ENCODE measurements at regions not wholly inside any gene's neighbourhood (a gene's known extent, or its start where the extent isn't known, plus 50 kb on each side); places are given as distances from the start of the nearest gene placed in this dataset.
"Not testable (repeated sequence)": the region's sequence is repeated elsewhere in the genome, so short reads cannot be mapped to it uniquely, and the experiment has no call there.

DNA sequence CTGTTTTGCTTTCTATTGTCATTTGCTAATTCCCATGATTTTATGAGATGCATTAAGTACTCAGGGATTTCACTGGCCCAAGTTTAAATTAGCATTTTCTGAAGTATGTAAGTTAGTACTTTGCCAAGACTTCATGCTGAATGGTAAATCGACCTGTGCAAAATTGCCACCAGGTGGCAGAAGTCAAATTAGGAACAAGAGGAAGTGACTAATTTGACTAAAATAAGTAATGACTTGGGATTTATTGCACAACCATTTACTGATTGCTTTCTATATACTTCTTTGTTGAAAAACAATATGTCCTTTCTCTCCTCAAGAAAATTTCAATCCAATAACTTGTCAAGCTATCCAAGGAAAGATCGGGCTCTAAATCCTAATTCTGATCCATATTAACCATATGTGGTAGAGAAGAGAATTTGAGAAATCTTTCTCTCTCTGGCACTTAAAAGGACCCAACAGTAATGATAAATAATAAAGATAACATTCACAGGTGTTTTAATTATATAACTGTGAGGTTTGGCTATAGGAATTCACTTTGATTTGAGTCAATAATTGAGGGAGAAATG lies 253.7 kb upstream of the CHORDC1 start:
- peak; percentile 19 for DNase-seq (ENCODE audit: low read depth)
- H3K4me3 ChIP-seq (ENCODE audit: low read depth, low read length) = no peak overlapping the region
- TF ChIP-seq, protein P1, sequence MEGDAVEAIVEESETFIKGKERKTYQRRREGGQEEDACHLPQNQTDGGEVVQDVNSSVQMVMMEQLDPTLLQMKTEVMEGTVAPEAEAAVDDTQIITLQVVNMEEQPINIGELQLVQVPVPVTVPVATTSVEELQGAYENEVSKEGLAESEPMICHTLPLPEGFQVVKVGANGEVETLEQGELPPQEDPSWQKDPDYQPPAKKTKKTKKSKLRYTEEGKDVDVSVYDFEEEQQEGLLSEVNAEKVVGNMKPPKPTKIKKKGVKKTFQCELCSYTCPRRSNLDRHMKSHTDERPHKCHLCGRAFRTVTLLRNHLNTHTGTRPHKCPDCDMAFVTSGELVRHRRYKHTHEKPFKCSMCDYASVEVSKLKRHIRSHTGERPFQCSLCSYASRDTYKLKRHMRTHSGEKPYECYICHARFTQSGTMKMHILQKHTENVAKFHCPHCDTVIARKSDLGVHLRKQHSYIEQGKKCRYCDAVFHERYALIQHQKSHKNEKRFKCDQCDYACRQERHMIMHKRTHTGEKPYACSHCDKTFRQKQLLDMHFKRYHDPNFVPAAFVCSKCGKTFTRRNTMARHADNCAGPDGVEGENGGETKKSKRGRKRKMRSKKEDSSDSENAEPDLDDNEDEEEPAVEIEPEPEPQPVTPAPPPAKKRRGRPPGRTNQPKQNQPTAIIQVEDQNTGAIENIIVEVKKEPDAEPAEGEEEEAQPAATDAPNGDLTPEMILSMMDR (IDR thresholded peaks at IDR 0.05; ENCODE audit: low read depth, low read length, missing control alignments) = peak; percentile 42

DNA sequence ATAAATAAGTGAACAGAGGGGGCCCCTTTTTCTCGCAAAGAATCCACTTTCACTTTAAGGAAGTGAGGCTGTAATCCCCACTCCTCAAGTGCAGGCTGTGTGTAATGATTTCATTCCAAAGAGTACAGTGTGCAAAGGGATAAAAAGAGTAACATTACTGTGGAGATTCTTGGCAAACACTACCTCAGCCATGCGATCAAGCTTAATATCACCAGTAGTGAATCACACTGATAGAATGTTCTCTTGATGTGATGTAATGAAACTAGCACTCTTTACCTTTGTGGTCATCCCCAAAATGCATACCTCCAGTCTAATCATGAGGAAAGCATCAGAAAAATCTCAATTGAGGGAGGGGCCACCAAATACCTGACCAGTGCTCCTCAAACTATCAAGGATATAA lies 246.1 kb upstream of the CHORDC1 start:
- DNase-seq (ENCODE audit: low read depth) = no peak
- TF ChIP-seq, protein P1 (IDR thresholded peaks at IDR 0.05; ENCODE audit: low read depth, low read length, missing control alignments) = no peak
- no peak overlapping the region for H3K4me3 ChIP-seq (ENCODE audit: low read depth, low read length)

DNA sequence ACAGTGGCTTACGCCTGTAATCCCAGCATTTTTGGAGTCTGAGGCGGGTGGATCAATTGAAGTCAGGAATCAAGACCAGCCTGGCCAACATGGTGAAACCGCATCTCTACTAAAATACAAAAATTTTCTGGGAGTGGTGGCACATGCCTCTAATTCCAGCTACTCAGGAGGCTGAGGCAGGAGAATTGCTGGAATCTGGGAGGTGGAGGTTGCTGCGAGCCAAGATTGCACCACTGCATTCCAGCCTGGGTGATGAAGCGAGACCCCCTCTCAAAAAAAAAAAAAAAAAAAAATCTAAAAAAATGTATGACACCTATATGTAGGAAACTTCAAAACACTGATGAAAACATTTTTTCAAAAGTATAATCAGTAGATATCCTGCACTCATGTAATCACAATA lies 242.7 kb upstream of the CHORDC1 start:
- TF ChIP-seq, protein P1 (IDR thresholded peaks at IDR 0.05; ENCODE audit: low read depth, low read length, missing control alignments) = no peak
- H3K4me3 ChIP-seq (ENCODE audit: low read depth, low read length) = no peak overlapping the region
- no peak for DNase-seq (ENCODE audit: low read depth)

DNA sequence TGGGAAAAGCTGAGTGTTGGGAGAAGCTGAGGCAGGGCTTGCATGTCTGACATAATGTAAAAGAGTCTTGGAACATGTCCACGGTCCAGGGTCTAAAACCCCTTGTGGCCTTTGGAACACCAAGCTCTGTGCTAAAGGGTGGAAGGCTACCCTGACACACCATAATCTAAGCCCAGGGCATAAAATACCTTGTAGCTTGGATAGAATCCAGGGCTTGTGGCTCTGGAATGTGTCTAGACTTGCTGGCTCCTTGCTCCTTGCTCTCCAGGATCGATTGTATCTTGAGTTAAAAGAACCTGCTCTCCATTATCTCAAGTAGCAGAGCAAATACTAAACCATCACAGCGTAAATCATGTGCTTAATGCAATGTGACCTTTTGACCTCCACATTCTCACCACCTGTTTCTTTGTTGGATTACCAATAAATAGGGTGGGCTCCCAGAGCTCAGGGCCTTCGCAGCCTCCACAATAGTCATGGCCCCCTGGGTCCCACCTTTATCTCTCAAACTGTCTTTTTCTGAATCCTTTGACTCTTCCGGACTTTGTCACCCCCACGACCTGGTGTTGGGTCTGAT lies 232.6 kb upstream of the CHORDC1 start:
- H3K4me3 ChIP-seq (ENCODE audit: low read depth, low read length); DNase-seq (ENCODE audit: low read depth): not testable (repeated sequence)

DNA sequence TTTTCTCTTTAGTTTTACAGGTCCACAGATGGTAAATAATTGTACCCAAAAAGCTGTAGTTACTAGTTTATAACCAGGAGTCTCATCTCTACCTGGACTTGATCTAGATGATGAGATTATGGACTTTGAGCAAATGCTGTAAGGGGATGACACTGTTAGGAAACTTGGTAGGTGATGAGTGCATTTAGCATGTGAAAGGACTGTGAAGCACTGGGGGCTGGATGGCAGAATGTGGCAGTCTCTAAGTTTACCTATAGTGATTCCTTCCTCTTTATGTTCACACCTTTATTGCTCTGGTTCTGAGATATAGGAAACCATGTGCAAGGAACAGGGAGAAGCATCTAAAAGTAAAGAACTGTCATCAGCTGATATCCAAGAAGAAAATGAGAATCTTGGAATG lies 230.7 kb upstream of the CHORDC1 start:
- no peak for DNase-seq (ENCODE audit: low read depth)
- no peak overlapping the region for H3K4me3 ChIP-seq (ENCODE audit: low read depth, low read length)
- TF ChIP-seq, protein P1 (IDR thresholded peaks at IDR 0.05; ENCODE audit: low read depth, low read length, missing control alignments) = no peak

DNA sequence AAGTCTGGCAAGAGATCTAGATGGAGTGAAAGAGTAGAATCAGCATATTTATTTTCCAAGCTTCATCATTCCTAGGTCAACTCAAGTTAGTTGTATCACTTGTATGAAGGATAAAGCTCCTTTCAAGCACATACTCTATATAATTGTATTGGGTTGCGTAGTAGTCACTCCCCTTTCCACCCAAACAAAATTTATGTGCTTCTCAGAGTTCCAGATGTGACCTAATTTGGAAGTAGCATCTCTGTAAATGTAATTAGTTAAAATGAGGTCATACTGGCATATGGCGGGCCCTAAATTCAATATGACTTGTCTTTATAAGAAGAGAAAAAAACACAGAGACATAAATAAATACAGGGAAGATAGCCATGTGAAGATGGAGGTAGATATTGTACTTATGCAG lies 226.8 kb upstream of the CHORDC1 start:
- TF ChIP-seq, protein P1 (IDR thresholded peaks at IDR 0.05; ENCODE audit: low read depth, low read length, missing control alignments) = no peak
- DNase-seq (ENCODE audit: low read depth) = no peak

DNA sequence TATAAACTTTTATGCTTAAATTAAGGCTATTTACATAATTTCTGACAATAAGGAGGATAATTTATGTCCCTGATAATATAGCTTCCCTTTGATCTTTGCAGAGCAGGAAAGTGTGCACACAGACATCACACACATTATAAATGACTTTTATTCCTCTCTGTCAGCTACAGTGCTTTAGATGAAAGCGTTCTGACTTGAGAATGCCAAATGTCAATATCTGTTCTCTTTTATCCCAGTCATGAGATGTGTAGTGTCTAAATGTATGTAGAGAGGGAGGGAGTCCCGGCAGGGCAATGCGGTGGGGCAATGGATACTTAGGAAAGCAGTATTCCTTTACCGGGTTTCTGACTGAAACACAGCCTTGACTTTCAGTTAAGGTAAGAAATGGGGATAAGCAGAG lies 225.4 kb upstream of the CHORDC1 start:
- H3K4me3 ChIP-seq (ENCODE audit: low read depth, low read length) = no peak overlapping the region
- no peak for DNase-seq (ENCODE audit: low read depth)
- TF ChIP-seq, protein P1 (IDR thresholded peaks at IDR 0.05; ENCODE audit: low read depth, low read length, missing control alignments) = no peak

More for the DNA sequence above, 226.8 kb upstream of the CHORDC1 start:
- H3K4me3 ChIP-seq (ENCODE audit: low read depth, low read length) = no peak overlapping the region
